ENCODE measurements at regions not wholly inside any gene's neighbourhood (a gene's known extent, or its start where the extent isn't known, plus 50 kb on each side); places are given as distances from the start of the nearest gene placed in this dataset.
"Not testable (repeated sequence)": the region's sequence is repeated elsewhere in the genome, so short reads cannot be mapped to it uniquely, and the experiment has no call there.

DNA sequence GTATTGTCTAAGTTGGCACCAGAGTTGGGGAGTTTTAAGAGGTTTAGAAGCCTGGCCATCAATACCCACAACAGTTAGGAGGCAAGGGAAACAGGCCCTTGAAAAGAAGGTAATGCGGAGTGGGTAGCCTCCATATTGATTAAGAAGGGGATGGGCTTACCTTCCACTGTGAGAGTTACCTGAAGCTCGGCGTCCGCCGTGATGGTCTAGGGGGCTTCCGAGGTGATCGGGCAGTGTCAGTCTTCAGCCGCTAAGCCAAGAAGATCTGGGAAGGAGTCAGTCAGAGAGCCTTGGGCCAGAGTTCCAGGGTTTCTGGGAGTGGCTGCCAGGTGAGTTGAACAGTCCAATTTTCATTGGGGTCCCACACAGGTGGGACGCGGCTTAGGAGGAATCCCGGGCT is 1085.8 kb downstream of the PCDH9 start:
- not testable (repeated sequence) for DNase-seq

- DNase-seq, result no peak
Observed at GRCh38 chr13:66139701-66140100, 1090.4 kb downstream of the PCDH9 start.

- no peak for DNase-seq
Observed at GRCh38 chr13:66139250-66139649, 1090.9 kb downstream of the PCDH9 start.

DNA sequence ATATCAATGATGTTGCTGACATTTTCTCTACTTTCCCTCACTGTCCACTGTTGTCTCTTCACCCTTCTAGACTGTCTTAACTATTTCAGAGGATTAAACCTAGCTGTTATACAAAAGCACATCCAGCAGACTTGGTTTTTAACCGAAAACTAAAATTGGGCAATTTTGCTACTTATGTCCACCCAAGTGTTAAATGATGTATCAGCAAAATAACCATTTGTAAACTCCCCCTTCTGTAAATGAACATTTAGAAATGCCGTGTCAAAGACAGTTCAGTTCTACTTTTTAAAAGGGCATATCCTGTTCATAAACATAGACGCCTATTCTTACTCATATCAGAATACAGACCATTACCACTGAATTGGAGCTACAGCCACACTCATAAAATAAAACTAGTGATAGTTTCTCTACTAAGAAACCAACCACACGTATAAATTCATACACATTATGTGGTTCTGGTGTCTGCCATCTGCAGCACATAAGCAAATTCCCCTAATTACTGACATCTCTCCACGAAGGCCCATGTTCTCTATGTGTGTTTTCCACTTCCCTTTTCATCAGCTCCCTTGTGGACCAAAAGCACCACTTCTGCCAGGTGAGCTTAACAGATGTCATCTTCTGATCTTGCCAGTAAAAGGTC is 1091.8 kb downstream of the PCDH9 start:
- DNase-seq, result no peak

GRCh38 chr13:66137384-66137783 is 1092.8 kb downstream of the PCDH9 start:
- no peak for DNase-seq

DNA sequence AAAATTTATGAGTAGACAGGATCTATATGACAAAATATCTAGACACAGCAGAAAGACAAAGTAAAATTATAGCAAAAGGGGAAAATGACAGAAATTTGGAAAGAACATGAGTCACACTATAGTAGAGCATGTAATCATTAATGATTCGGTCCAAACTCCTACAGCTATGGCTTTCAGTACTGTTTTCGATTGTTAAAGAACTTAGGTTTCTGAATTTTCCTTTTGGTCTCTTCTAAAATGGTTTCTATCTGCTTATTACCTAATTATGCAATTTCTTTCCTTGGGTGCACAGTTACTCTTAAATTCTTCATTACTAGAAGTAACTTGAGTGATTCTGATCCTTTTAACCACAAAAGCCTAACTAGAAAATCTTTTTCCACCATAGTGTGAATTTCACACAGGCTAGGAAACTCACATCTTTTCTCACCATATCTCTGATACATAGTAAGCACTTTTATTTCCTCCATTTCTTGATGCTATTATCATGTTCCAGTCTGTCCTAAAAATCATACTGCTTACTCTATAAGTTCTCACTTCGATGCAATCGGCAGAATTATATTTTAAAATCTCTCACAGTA is 1101.4 kb downstream of the PCDH9 start:
- DNase-seq, result no peak

- no peak for DNase-seq
Observed at GRCh38 chr13:66128201-66128600, 1101.9 kb downstream of the PCDH9 start.

- DNase-seq, result no peak
Observed at GRCh38 chr13:66117563-66117962, 1112.6 kb downstream of the PCDH9 start.

DNA sequence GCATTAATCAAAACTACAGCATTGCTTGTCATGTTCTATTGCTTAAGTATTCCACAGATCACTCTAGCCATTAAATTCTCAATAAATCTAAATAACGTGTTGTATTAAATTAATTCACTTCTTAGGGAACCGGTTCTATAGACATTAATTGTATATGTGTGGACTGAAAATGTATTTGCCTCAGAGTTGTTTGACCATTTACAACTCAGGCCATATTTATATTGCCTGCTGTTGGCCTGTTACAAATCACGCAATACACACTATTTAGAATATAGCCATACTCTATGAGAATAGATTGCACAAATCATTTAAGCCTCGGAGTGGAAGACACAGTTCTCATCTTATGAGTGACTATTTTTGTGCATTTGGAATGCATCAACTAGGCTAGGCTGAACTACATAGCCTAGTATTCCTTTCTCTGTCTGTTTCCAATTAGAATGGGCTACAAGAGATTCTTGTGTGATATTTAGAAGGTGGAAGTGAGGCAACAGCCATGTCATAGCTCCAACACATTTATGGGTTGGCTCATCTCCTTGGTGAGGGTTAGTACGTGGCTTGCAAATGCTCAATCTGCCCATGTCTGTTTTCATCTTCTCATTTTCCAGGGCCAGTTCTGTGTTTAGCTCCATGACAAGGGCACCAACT is 1116.1 kb downstream of the PCDH9 start:
- DNase-seq, result no peak

DNA sequence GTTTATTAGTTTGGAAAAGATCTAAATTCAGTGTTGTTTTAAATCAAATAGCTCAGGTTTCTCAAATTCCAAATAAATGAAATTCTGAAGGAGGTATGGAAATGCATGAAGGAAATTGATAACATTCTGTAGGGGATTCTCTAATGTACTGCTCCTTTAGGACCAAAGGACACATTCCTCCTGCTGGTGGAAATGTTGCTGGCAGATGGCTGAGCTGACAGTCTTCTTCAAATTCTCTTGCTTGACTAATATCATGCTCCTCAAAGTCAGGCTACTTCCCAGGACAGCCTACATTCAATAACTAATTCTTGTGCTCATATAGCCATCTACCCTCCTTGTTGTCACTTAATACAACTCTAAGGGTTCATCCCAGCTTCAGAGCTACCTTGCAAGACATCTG is 1118.5 kb downstream of the PCDH9 start:
- no peak for DNase-seq

- no peak for DNase-seq
Observed at GRCh38 chr13:66106246-66106645, 1123.9 kb downstream of the PCDH9 start.

GRCh38 chr13:66102864-66103263 is 1127.3 kb downstream of the PCDH9 start:
- DNase-seq, result peak; percentile 48

DNA sequence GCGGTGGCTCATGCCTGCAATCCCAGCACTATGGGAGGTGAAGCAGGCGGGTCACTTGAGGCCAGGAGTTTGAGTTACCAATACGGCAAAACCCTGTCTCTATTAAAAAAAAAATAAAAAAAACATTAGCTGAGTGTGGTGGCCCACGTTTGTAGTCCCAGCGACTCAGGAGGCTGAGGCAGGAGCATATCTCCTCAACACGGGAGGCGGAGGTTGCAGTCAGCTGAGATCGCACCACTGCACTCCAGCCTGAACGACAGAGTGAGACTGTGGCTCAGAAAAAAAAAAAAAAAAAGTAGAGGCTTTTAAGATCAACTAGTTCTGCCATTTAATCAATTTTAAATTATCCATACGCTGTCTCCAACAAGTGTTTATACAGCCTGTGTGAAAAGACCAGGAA is 1130.3 kb downstream of the PCDH9 start:
- no peak for DNase-seq

GRCh38 chr13:66098931-66099628 is 1131.1 kb downstream of the PCDH9 start:
- DNase-seq, result peak; percentile 55

GRCh38 chr13:66089711-66090110 is 1140.4 kb downstream of the PCDH9 start:
- no peak for DNase-seq

DNA sequence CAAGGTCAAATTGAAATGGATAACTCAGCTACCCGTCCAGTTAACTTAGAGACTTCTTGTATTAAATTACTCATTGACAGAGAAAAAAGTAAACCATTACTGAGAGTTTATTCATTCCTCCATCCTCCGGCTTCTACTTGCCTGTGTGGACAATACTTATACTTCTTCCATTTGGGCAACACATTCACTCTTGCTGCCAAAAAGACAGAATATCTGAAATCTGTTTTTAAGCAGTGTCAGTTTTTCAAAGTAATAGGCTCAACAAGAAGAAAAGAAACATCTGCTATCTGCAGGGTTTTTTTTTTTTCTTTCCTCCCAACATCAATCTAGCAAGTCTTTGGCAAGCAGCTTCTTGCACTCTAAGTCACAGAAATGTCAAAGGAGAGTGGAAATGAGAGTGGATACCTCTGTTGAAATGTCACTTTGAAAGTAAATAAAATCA is 1142.8 kb downstream of the PCDH9 start:
- DNase-seq, result no peak

DNA sequence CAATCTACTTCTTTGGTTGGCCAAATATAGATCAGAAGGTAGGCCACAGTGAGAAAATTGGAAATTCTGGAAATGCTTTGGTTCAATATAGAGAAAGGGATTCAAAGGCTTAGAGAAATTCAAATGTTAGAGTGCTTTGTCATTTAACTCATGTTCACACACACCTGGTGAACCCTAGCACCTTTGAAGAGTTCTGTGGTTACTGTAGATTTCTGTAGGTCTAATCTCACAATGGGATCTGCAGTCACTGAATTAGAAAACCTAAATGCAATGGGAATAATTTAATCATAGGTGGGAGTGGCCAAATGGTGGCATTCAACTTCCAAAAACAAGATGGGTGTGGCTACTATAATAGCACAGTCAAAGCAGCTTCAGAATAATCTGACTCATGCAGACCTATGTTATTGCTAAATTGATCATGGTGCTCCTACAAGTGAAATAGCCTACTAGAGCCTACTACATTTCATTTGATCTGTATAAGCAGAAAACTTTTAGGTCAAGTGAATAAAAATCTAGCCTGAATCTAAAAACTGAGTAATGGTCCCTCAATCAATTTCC is 1152.9 kb downstream of the PCDH9 start:
- no peak for DNase-seq

- DNase-seq, result peak; percentile 16
Observed at GRCh38 chr13:66076417-66076816, 1153.7 kb downstream of the PCDH9 start.

DNA sequence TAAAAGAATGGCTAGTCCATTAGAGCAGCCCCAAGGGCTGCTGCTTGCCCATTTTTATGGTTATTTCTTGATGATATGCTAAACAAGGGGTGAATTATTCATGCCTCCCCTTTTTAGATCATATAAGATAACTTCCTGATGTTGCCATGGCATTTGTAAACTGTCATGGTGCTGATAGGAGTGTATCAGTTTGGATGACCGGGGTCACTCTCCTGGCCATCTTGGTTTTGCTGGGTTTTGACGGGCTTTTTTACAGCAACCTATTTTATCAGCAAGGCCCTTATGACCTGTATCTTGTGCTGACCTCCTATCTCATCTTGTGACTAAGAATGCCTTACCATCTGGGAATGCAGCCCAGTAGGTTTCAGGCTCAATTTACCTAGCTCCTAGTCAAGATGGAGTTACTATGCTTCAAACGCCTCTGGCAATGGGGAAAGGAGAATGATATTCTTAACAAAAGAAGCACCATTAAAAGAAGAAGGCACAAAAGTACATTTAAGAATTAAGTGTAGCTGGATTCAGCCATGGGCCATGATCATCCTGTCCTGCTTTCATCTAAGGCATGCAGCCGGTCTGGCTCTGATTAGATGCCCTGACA is 1156.0 kb downstream of the PCDH9 start:
- DNase-seq, result no peak

DNA sequence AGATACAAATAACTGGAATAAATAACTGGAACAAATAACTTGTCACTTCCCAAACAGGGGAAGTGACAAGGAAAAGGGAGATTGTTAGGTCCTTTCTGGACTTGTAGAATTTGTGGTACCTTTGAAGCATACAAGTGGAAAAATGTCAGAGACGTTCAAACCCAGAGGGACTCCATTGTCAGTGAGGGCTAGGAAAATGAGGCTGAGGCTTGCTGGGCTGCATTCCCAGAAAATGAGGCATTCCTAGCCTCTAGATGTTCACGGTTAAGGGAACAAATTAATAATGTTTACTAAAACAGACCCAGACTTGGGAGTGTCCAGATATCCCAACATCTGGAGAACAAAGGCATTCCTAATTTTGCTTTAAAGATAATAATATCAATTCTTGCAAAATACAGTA is 1158.0 kb downstream of the PCDH9 start:
- not testable (repeated sequence) for DNase-seq

GRCh38 chr13:66071608-66072007 is 1158.5 kb downstream of the PCDH9 start:
- no peak for DNase-seq

DNA sequence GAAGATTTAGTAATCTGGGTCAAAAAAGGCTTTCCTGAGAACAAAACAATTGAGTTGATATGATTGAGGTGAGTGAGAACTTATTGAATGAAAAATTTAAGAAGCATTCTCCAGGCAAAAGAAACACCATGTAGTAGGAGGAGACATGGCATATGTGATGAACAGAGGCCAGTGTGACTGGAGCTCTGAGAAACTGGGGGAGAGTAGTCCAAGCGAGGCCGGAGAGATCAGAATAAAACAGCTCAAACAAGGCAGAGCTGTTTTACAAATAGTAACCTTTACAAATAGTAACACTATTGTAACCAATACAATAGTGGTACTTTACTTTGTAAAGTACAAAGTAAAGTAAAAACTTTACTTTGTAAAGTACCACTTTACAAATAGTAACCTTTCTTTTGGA is 1159.1 kb downstream of the PCDH9 start:
- no peak for DNase-seq

GRCh38 chr13:66069570-66069969 is 1160.6 kb downstream of the PCDH9 start:
- DNase-seq, result peak; percentile 4
